ENCODE measurements at regions not wholly inside any gene's neighbourhood (a gene's known extent, or its start where the extent isn't known, plus 50 kb on each side); places are given as distances from the start of the nearest gene placed in this dataset.

- no peak for DNase-seq (ENCODE audit: low read depth)
These were observed 351.8 kb upstream of the SEMA3A start for GRCh38 chr7:84546403-84546802.

- no peak for DNase-seq (ENCODE audit: low read depth)
These were observed 343.7 kb upstream of the SEMA3A start for GRCh38 chr7:84538268-84538667.

GRCh38 chr7:84536271-84536870 is 341.8 kb upstream of the SEMA3A start:
- DNase-seq (ENCODE audit: low read depth), result peak; percentile 39

DNA sequence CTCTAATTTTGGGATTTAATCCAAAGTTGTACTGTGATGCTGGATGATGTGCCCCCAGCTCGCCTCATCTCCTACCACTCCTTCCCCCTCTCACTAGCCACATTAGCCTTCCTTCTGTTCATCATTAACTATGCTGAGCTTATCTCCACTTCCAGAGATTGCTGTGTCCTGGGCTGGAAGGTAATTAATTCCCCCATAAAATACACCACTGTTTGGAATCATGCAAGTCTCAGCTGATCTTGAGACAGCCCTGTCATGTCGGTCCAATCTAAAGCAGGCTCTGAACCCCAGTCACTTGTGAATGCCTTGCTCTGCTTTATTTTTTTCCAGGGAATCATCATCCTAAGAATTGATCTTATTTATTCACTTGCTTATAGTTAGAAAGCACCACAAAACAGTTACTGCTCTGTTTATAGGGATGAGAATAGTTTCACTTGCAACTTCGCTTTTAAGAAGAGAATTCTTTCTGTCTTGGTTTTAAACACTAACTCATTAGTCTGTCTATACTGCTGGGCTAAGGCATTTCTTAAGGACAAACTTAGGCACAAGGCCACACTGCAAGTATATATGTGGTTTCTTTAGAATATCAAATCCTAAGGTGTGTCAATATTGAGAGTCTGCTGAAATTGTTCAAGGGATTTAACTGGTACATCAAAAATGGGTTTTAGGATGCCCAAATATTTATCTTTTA is 341.1 kb upstream of the SEMA3A start:
- DNase-seq (ENCODE audit: low read depth), result no peak

DNA sequence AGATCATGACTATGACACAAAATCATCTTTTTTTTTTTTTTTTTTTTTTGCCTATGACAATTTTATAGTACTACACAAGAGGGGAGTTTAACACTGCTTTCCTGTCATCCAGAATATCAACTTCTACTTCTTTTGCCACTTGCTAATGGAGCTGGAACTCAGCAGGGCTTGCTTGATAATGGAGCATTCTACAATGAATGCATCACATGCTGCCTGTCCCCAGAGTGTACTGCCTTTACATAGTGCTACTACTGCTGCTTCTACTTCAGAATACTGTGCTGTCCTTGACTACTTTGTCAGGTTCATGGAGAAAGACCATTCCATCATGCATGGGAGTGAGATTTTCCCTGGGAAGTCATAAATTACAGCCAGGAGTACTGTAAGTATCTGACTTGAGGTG is 338.6 kb upstream of the SEMA3A start:
- no peak for DNase-seq (ENCODE audit: low read depth)

DNA sequence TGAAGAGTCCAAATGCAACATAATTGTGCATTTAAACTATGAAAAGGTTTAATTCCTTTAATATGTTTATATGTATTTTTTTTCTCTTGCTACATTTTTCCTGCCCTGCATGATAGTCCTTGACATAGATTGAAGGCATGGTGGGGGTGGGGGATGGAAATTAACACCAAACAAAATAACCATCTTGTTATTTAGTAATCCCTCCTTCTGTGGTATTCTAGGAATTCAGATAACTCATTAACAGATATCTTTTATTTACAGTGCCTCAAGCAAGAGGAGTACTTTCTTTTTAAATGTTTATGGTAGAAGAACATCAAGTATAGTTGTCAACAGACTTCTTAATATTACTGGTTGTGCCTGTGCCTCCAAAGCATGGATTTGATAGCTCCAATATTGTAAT is 337.6 kb upstream of the SEMA3A start:
- no peak for DNase-seq (ENCODE audit: low read depth)

- peak; percentile 94 for DNase-seq (ENCODE audit: low read depth)
These were observed 335.1 kb upstream of the SEMA3A start for GRCh38 chr7:84529480-84530205.

DNA sequence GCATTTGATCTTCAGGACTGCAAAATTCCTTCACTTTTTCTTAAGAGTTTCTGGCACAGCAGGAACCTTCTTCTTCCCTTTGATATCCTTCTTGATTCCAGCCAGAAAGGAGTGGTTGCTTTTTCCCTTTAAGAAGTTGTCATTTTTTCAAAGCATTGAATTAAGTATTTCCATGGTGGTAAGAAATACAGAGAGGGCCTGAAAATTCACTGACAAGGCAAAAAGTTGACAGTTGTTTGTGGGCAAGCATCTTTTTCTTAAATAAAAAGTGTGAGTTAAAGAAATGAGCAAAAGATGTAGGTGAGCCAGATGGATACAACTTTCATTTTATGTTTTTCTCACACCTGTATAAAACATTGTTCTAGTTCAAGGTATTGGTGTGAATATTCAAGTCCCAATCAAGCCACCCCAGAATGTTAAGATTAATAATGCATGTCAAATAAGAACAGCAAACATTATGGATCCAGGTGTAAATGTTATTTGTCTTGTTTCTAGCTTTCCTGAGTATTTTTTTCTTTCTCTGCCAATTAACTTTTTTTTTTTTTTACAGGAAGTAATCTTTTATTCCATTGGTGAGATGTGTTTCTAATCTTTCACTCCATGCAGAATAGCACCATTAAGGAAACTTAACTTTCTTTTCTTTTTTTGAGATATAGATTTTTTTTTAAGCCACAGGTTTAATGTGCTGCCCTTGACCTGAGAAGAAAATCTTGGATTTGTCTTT is 334.3 kb upstream of the SEMA3A start:
- no peak for DNase-seq (ENCODE audit: low read depth)

- DNase-seq (ENCODE audit: low read depth), result peak; percentile 98
These were observed 330.4 kb upstream of the SEMA3A start for GRCh38 chr7:84524714-84525694.

GRCh38 chr7:84513061-84513460 is 318.5 kb upstream of the SEMA3A start:
- no peak for DNase-seq (ENCODE audit: low read depth)

DNA sequence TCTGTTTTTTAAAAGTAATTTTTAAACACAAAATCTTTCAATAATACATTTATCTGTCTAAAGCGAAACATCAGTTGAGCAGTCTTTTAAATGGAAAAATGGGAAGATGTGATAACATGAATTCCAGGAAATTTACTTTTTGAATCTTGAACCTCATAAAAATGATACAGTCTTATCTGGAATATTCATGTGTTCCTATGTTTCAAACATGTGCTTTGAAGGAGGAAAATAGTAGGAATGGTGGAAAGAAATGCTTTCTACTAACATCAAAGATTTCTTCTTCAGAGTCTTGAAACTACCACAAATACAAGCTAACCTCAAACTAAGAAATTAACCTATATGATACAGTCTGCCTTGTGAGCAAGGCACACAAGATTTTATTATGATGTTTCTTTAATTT is 317.5 kb upstream of the SEMA3A start:
- DNase-seq (ENCODE audit: low read depth), result no peak

DNA sequence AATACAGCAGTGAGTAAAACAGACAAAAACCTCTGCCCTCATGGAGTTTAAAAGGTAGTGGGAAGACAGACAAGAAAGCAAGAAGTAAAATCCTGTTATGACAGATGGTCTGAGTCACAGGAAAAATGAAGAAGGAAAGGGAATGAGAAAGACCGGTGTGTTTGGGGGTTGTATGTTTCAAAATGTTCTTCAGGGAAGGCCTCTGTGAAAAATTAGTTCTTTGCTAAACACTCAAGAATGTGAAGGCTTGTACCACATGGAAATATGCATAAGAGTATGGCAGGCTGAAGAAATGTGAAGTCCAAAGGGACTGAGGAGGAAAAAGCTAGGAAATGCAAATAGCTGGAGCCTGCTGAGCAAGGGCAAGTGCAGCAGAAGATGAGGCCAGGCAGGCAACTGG is 315.9 kb upstream of the SEMA3A start:
- DNase-seq (ENCODE audit: low read depth), result peak; percentile 69

GRCh38 chr7:84509522-84509921 is 314.9 kb upstream of the SEMA3A start:
- no peak for DNase-seq (ENCODE audit: low read depth)

GRCh38 chr7:84508606-84509005 is 314.0 kb upstream of the SEMA3A start:
- DNase-seq (ENCODE audit: low read depth), result no peak

DNA sequence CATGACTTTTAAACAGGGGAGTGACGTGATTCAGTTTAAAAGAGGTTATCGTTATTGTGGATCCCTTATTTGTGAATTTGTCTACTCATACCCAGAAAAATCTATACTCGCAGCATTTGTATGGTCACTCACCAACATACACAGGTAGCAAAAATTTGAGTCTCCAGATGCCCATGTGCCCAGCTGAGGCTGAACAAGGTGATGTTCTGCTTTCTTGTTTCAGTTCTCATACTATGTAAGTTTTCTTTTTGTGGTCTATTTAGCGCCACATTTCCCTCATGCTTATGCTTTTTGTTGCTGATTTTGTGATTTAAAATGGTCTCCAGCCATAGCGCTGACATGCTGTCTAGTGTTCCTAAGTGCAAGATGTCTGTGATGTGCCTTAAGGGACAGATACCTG is 312.9 kb upstream of the SEMA3A start:
- no peak for DNase-seq (ENCODE audit: low read depth)

DNA sequence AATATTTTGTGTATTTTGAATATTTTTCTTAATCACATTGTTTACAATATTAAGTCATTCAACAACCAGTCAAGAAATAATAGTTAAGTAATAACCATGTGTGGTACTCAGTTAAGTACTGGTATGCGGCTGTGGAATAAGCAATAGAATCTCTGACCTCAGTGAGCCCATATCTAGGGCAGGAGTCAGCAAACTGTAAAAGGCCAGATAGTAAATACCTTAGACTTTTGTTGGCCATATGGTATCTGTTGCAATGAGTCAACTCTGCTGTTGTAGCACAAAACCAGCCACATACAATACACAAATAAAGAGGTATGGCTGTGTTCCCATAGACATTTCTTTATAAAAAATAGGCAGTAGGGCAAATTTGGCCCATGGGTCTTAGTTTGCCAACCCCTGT is 311.6 kb upstream of the SEMA3A start:
- peak; percentile 12 for DNase-seq (ENCODE audit: low read depth)

GRCh38 chr7:84502239-84502638 is 307.6 kb upstream of the SEMA3A start:
- DNase-seq (ENCODE audit: low read depth), result no peak

- no peak for DNase-seq (ENCODE audit: low read depth)
These were observed 303.3 kb upstream of the SEMA3A start for GRCh38 chr7:84497873-84498272.

- no peak for DNase-seq (ENCODE audit: low read depth)
These were observed 300.5 kb upstream of the SEMA3A start for GRCh38 chr7:84495128-84495527.

DNA sequence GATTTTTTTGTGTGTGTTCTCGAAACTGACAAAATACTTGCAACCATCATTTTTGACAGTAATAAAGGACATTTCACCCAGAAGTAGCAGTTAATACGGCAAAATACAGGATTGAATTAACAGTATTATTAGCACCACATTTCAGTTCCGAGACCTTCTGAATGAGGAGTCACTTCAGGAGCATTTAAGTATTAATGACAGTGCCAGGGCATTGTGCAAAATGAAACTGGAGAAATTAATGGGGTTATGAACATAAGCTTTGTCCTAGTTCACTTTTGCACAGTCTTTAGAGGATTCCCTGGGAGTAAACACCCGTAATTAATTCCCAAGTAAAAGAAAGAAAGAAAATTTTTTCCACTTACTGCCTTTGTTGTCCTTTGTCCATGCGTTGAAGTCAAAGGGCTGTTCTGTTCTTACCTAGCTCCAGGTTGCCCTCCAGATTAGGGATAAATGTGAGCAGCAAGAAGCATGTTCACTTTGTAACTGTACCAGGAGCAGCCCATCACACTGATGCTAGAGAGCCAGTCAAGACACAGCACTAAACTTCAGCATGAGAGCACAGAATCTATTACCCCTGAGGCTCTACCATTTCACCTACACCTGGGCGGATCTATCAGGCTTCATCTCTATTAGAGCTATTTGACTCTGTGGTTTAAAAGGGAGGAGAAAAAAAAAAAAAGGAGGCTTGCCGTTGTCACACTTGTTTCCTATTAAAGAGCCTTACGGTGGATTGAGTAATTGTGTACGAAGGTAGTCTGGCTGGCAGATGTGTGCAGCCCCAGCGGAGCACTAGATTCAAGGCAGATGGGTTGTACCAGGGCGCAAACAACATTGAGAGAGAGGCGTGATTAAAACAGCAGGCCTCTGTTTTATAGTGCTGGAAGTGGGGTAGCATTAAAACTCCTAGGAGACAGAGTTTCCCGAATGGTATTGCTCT is 297.8 kb upstream of the SEMA3A start:
- DNase-seq (ENCODE audit: low read depth), result peak; percentile 89
